Fibroblast of the aortic adventitia (primary cell): ENCODE measurements at regions not wholly inside any gene's neighbourhood (a gene's known extent, or its start where the extent isn't known, plus 50 kb on each side); places are given as distances from the start of the nearest gene placed in this dataset.

Source experiments
- DNase-seq: peaks from one replicate; pipeline ENCODE4 v3.0.0-alpha.2; 2010; ENCODE audit warnings: low read depth
- H3K4me3 ChIP-seq: 2 replicates; pipeline ENCODE4 v1.5.1; 2011; ENCODE audit warnings: low read depth, mild to moderate bottlenecking, control low read depth, low read length, moderate library complexity
- TF ChIP-seq, protein P1 (sequence below): IDR thresholded peaks from 2 replicates; pipeline ENCODE4 v1.5.1; 2011; ENCODE audit warnings: mild to moderate bottlenecking, low read length, control low read depth, inconsistent platforms; ENCODE audit not compliant: insufficient read depth

GRCh38 chr18:25830787-25831186 lies 259.6 kb downstream of the SS18 start:
- TF ChIP-seq, protein P1, sequence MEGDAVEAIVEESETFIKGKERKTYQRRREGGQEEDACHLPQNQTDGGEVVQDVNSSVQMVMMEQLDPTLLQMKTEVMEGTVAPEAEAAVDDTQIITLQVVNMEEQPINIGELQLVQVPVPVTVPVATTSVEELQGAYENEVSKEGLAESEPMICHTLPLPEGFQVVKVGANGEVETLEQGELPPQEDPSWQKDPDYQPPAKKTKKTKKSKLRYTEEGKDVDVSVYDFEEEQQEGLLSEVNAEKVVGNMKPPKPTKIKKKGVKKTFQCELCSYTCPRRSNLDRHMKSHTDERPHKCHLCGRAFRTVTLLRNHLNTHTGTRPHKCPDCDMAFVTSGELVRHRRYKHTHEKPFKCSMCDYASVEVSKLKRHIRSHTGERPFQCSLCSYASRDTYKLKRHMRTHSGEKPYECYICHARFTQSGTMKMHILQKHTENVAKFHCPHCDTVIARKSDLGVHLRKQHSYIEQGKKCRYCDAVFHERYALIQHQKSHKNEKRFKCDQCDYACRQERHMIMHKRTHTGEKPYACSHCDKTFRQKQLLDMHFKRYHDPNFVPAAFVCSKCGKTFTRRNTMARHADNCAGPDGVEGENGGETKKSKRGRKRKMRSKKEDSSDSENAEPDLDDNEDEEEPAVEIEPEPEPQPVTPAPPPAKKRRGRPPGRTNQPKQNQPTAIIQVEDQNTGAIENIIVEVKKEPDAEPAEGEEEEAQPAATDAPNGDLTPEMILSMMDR, result no peak
- peak; percentile 82 for DNase-seq
- no peak overlapping the region for H3K4me3 ChIP-seq

GRCh38 chr18:25827961-25828561 lies 262.4 kb downstream of the SS18 start:
- TF ChIP-seq, protein P1, result no peak
- DNase-seq, result peak; percentile 51
- no peak overlapping the region for H3K4me3 ChIP-seq

- no peak for DNase-seq
- no peak overlapping the region for H3K4me3 ChIP-seq
- TF ChIP-seq, protein P1, result no peak
These were observed 263.2 kb downstream of the SS18 start for GRCh38 chr18:25827228-25827627.

- H3K4me3 ChIP-seq, result no peak overlapping the region
- DNase-seq, result no peak
- TF ChIP-seq, protein P1, result no peak
These were observed 263.6 kb downstream of the SS18 start for GRCh38 chr18:25826823-25827222.

DNA sequence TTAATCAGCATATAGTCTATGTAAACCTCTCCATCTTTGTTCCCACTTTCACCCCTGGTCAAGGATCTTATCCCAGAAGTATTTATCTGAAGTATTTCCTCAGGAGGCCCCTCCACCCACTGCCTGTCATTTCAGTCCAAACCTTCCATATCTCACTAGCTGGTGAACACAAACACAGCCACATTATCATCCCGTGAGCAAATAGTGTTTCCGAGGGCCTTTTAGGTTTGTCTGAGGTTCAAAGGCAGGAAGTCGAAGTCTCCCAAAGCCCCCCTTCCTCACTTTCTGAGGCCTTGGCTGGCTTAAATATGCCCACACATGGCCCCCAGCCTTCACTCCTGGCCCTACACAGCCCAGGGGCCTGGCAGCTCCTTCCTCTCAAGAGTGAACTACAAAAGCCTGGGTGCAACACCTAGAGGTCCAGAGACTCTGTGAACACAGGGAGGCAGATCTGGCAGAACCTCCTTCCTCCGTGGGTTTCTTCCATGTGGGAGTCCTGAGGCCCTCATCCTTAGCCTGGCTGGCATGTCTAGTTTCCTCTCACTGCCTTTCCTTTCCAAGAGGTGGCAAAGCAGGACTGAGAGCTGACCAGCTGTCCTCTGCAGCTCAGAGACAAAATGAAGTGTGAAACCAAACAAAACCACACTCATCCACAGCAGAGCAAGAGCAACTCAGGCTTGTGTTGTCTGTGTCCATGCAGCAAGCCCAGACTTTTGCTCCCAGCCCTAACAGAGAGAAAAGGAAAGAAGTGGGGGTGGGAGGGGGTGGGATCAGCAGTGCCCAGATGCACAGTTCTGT lies 264.2 kb downstream of the SS18 start:
- DNase-seq, result no peak
- no peak overlapping the region for H3K4me3 ChIP-seq
- TF ChIP-seq, protein P1, result no peak

- H3K4me3 ChIP-seq, result no peak overlapping the region
- no peak for DNase-seq
- TF ChIP-seq, protein P1, result no peak
These were observed 265.4 kb downstream of the SS18 start for GRCh38 chr18:25825056-25825455.
